GM12873 (cell line): ENCODE measurements at regions not wholly inside any gene's neighbourhood (a gene's known extent, or its start where the extent isn't known, plus 50 kb on each side); places are given as distances from the start of the nearest gene placed in this dataset.

Experiments
- CTCF ChIP-seq: IDR thresholded peaks from 2 replicates; pipeline ENCODE4 v1.5.1; 2012; ENCODE audit warnings: low read depth, mild to moderate bottlenecking, moderate library complexity, low read length, control low read depth; ENCODE audit not compliant: insufficient read depth; ENCODE audit errors: missing control alignments

- no peak for TF ChIP-seq CTCF
Measured at GRCh38 chr5:60293518-60293917, 400.0 kb upstream of the PDE4D start.

GRCh38 chr5:60287174-60287771 is 393.7 kb upstream of the PDE4D start:
- TF ChIP-seq CTCF: peak; percentile 73

GRCh38 chr5:60285910-60286309 is 392.4 kb upstream of the PDE4D start:
- TF ChIP-seq CTCF: no peak

- TF ChIP-seq CTCF: no peak
Measured at GRCh38 chr5:60280943-60281342, 387.4 kb upstream of the PDE4D start.

GRCh38 chr5:60277941-60278340 is 384.4 kb upstream of the PDE4D start:
- TF ChIP-seq CTCF: no peak

GRCh38 chr5:60274747-60275146 is 381.2 kb upstream of the PDE4D start:
- no peak for TF ChIP-seq CTCF

GRCh38 chr5:60271517-60271916 is 378.0 kb upstream of the PDE4D start:
- no peak for TF ChIP-seq CTCF
